BJ (cell line): ENCODE measurements at regions not wholly inside any gene's neighbourhood (a gene's known extent, or its start where the extent isn't known, plus 50 kb on each side); places are given as distances from the start of the nearest gene placed in this dataset.

Experiments
- CTCF ChIA-PET: fragments of 350-600 bp; formaldehyde crosslinking; extraction: SDS; loops from one replicate; lab custom pipeline; 2021; ENCODE audit warnings: antibody characterized with exemption, inconsistent platforms; lab: Yijun Ruan, JAX
- POLR2A ChIA-PET: fragments of 300-600 bp; sonication (Branson Sonifier 250); formaldehyde crosslinking; extraction: SDS; loops from one replicate; lab custom pipeline; 2021; ENCODE audit warnings: antibody characterized with exemption; lab: Charles Lee
- DNase-seq: peaks from one replicate; pipeline ENCODE4 v3.0.0-alpha.2; 2011; ENCODE audit warnings: low read depth
- H3K27me3 ChIP-seq: 2 replicates; pipeline ENCODE4 v1.6.0; 2011; ENCODE audit warnings: low read length; ENCODE audit not compliant: control insufficient read depth, insufficient read depth
- H3K36me3 ChIP-seq: 2 replicates; pipeline ENCODE4 v1.5.1; 2011; ENCODE audit warnings: low read length; ENCODE audit not compliant: control insufficient read depth, insufficient read depth
- H3K4me3 ChIP-seq: 2 replicates; pipeline ENCODE4 v1.5.1; 2011; ENCODE audit warnings: low read depth, mild to moderate bottlenecking, control low read depth, low read length
- CTCF ChIP-seq: IDR thresholded peaks from 2 replicates; pipeline ENCODE4 v1.5.1; 2011; ENCODE audit warnings: low read depth, mild to moderate bottlenecking, control low read depth, inconsistent platforms, low read length, moderate library complexity; ENCODE audit not compliant: insufficient read depth

- H3K36me3 ChIP-seq: no peaks in the 10 kb centered on the region
- ChIA-PET CTCF (interaction anchor here (1.1 kb wide), 2 partner anchors 21 to 23 kb away, joined by 3 read pairs; no protein-coding TSS in a partner anchor), POLR2A (no interaction called here)
- H3K27me3 ChIP-seq: no peaks in the 10 kb centered on the region
- no peak overlapping the region for H3K4me3 ChIP-seq
- no peak for TF ChIP-seq CTCF
- no peak for DNase-seq
Observed at GRCh38 chr2:88263861-88264260, 93.7 kb downstream of the THNSL2 start.

- TF ChIP-seq CTCF: no peak
- Histone ChIP-seq H3K27me3 (no peaks in the 10 kb centered on the region), H3K4me3 (no peak overlapping the region), H3K36me3 (no peaks in the 10 kb centered on the region)
- POLR2A ChIA-PET: no interaction called here
- no peak for DNase-seq
- CTCF ChIA-PET: no interaction called here
Observed at GRCh38 chr2:88261725-88262124, 91.6 kb downstream of the THNSL2 start.

GRCh38 chr2:88258208-88258607 lies 88.1 kb downstream of the THNSL2 start:
- Histone ChIP-seq H3K27me3 (no peaks in the 10 kb centered on the region), H3K4me3 (no peak overlapping the region), H3K36me3 (no peaks in the 10 kb centered on the region)
- no peak for DNase-seq
- CTCF ChIA-PET: no interaction called here
- POLR2A ChIA-PET: no interaction called here
- TF ChIP-seq CTCF: no peak

GRCh38 chr2:88254437-88255091 lies 84.4 kb downstream of the THNSL2 start:
- Histone ChIP-seq H3K4me3 (no peak overlapping the region), H3K27me3 (no peaks in the 10 kb centered on the region), H3K36me3 (no peaks in the 10 kb centered on the region)
- no peak for DNase-seq
- no peak for TF ChIP-seq CTCF
- CTCF ChIA-PET: no interaction called here
- POLR2A ChIA-PET: no interaction called here

GRCh38 chr2:88253997-88254396 lies 83.9 kb downstream of the THNSL2 start:
- no peak overlapping the region for H3K4me3 ChIP-seq
- no peak for TF ChIP-seq CTCF
- DNase-seq: no peak
- no peaks in the 10 kb centered on the region for H3K27me3 ChIP-seq
- CTCF ChIA-PET: no interaction called here
- H3K36me3 ChIP-seq: no peaks in the 10 kb centered on the region
- POLR2A ChIA-PET: no interaction called here
